GM23338 (cell line): ENCODE measurements at regions not wholly inside any gene's neighbourhood (a gene's known extent, or its start where the extent isn't known, plus 50 kb on each side); places are given as distances from the start of the nearest gene placed in this dataset.

Source experiments
- ATAC-seq: fragments of 200-7000 bp; cut with Tn5 transposase; 3 replicates; pipeline ENCODE4 v1.9.1; 2020
- DNase-seq: peaks from one replicate; pipeline ENCODE4 v3.0.0-alpha.2; 2015; ENCODE audit warnings: low spot score
- H2AFZ ChIP-seq: fragments of 200-600 bp; sonication (generic); 2 replicates; pipeline ENCODE4 v1.8.0; 2016; ENCODE audit warnings: antibody characterized with exemption, mild to moderate bottlenecking, moderate library complexity
- H3F3A ChIP-seq: fragments of 200-600 bp; sonication (generic); replicated peaks from 2 replicates; pipeline ENCODE4 v1.8.0; 2017; ENCODE audit warnings: antibody characterized with exemption, mixed run types, low read depth
- H3K27ac ChIP-seq: fragments of 200-600 bp; sonication (generic); 2 replicates; pipeline ENCODE4 v1.6.1; 2016; ENCODE audit warnings: low read depth
- H3K27me3 ChIP-seq: fragments of 200-600 bp; sonication (generic); 2 replicates; pipeline ENCODE4 v1.8.0; 2016; ENCODE audit warnings: mild to moderate bottlenecking, mixed run types, moderate library complexity; ENCODE audit not compliant: insufficient read depth
- H3K36me3 ChIP-seq: fragments of 200-600 bp; sonication (generic); 2 replicates; pipeline ENCODE4 v1.8.0; 2016; ENCODE audit warnings: mild to moderate bottlenecking; ENCODE audit not compliant: insufficient read depth
- H3K4me1 ChIP-seq: fragments of 200-600 bp; sonication (generic); 2 replicates; pipeline ENCODE4 v1.8.0; 2016; ENCODE audit warnings: mild to moderate bottlenecking, moderate library complexity; ENCODE audit not compliant: insufficient read depth
- H3K4me2 ChIP-seq: fragments of 200-600 bp; sonication (generic); 2 replicates; pipeline ENCODE4 v1.7.1; 2017; ENCODE audit warnings: mixed run types
- H3K4me3 ChIP-seq: fragments of 200-600 bp; sonication (generic); 2 replicates; pipeline ENCODE4 v1.6.1; 2016; ENCODE audit warnings: mixed run types
- H3K79me2 ChIP-seq: fragments of 200-600 bp; sonication (generic); replicated peaks from 2 replicates; pipeline ENCODE4 v1.8.0; 2017; ENCODE audit warnings: mild to moderate bottlenecking; ENCODE audit not compliant: insufficient read depth
- H3K9me2 ChIP-seq: fragments of 200-600 bp; sonication (generic); 2 replicates; pipeline ENCODE4 v1.8.0; 2017; ENCODE audit not compliant: insufficient read depth
- H4K20me1 ChIP-seq: fragments of 200-600 bp; sonication (generic); replicated peaks from 2 replicates; pipeline ENCODE4 v1.8.0; 2017; ENCODE audit warnings: mild to moderate bottlenecking; ENCODE audit not compliant: insufficient read depth
- H3K27ac Mint-ChIP-seq: 2 replicates; pipeline ENCODE4 v1.8.0; 2020; ENCODE audit warnings: inconsistent platforms, mild to moderate bottlenecking, moderate library complexity, mixed read lengths
- H3K27me3 Mint-ChIP-seq: 3 replicates; pipeline ENCODE4 v1.8.0; 2022; ENCODE audit warnings: low read depth, mild to moderate bottlenecking, moderate library complexity, mixed read lengths, inconsistent platforms; ENCODE audit not compliant: insufficient read depth, poor library complexity
- H3K36me3 Mint-ChIP-seq: 3 replicates; pipeline ENCODE4 v1.8.0; 2021; ENCODE audit warnings: low read depth, mild to moderate bottlenecking, inconsistent platforms, moderate library complexity, mixed read lengths
- H3K4me1 Mint-ChIP-seq: 3 replicates; pipeline ENCODE4 v1.8.0; 2020; ENCODE audit warnings: mild to moderate bottlenecking, inconsistent platforms, mixed read lengths
- H3K4me3 Mint-ChIP-seq: 3 replicates; pipeline ENCODE4 v1.8.0; 2021; ENCODE audit warnings: moderate library complexity, mild to moderate bottlenecking, inconsistent platforms, mixed read lengths
- H3K9me3 Mint-ChIP-seq: 3 replicates; pipeline ENCODE4 v1.8.0; 2020; ENCODE audit warnings: moderate library complexity, mild to moderate bottlenecking, inconsistent platforms, mixed read lengths
- CTCF ChIP-seq, 2 experiments: fragments of 200-600 bp in 1 of 2; sonication (generic) in 1 of 2; conservative IDR thresholded peaks; 2 replicates each; pipeline versions ENCODE4 v1.5.1 to v1.6.1; 2016 to 2017; ENCODE audit warnings: antibody characterized with exemption in 2 of 2, low read depth in 2 of 2, mild to moderate bottlenecking in 2 of 2, moderate library complexity in 1 of 2
- NANOG ChIP-seq: IDR thresholded peaks from 2 replicates; pipeline ENCODE4 v1.6.1; 2016; ENCODE audit warnings: antibody characterized with exemption, borderline replicate concordance
- POLR2AphosphoS5 ChIP-seq: IDR thresholded peaks from 2 replicates; pipeline ENCODE4 v1.6.1; 2016; ENCODE audit warnings: antibody characterized with exemption, low read depth
- REST ChIP-seq: IDR thresholded peaks from one replicate; pipeline ENCODE4 v1.6.1; 2018; ENCODE audit warnings: antibody characterized with exemption; ENCODE audit not compliant: unreplicated experiment
- ZNF331 ChIP-seq: fragments of 250-450 bp; sonication (Bioruptor Pico); IDR thresholded peaks from 2 replicates; pipeline ENCODE4 v1.5.0; 2020; ENCODE audit warnings: low read depth, mild to moderate bottlenecking, moderate library complexity
- ZNF462 ChIP-seq: fragments of 250-450 bp; sonication (Bioruptor Pico); IDR thresholded peaks from 2 replicates; pipeline ENCODE4 v1.5.0; 2020; ENCODE audit warnings: mild to moderate bottlenecking, moderate library complexity

- H3K79me2 ChIP-seq: no peaks in the 10 kb centered on the region
- H2AFZ ChIP-seq: no peak overlapping the region
- H3K27me3 ChIP-seq: no peaks in the 10 kb centered on the region
- H3F3A ChIP-seq: no peaks in the 10 kb centered on the region
- Mint-ChIP-seq H3K4me1 (peaks cover 15% of the 10 kb centered on the region), H3K27me3 (no peaks in the 10 kb centered on the region), H3K9me3 (no peaks in the 10 kb centered on the region), H3K36me3 (no peaks in the 10 kb centered on the region), H3K4me3 (no peak overlapping the region), H3K27ac (no peak overlapping the region)
- ATAC-seq (no peak), DNase-seq (no peak)
- no peak overlapping the region for H3K27ac ChIP-seq
- TF ChIP-seq CTCF (conservative IDR thresholded peaks at IDR 0.05; ENCODE audit: low read depth in 2 of 2) (no peak), POLR2AphosphoS5 (no peak), REST (no peak), ZNF462 (CRISPR knock-in tag) (no peak), ZNF331 (CRISPR knock-in tag) (no peak), NANOG (no peak)
- H3K9me2 ChIP-seq: no peaks in the 10 kb centered on the region
- H3K4me2 ChIP-seq: no peak overlapping the region
- no peaks in the 10 kb centered on the region for H4K20me1 ChIP-seq
- no peaks in the 10 kb centered on the region for H3K36me3 ChIP-seq
- no peak overlapping the region for H3K4me3 ChIP-seq
- peaks cover 7% of the 10 kb centered on the region; the same call in 1 of the 2 replicates for H3K4me1 ChIP-seq
These were observed 222.4 kb downstream of the ANTXR2 start for GRCh38 chr4:79850626-79851025.
